HUES48 (cell line): ENCODE measurements at regions not wholly inside any gene's neighbourhood (a gene's known extent, or its start where the extent isn't known, plus 50 kb on each side); places are given as distances from the start of the nearest gene placed in this dataset.
"Not testable (repeated sequence)": the region's sequence is repeated elsewhere in the genome, so short reads cannot be mapped to it uniquely, and the experiment has no call there.

Experiments used
- H3K27ac ChIP-seq: one replicate; pipeline ENCODE4 v1.7.0; 2013; ENCODE audit warnings: low read depth, low read length, inconsistent platforms
- H3K27me3 ChIP-seq: 2 replicates; pipeline ENCODE4 v1.6.1; 2013; ENCODE audit warnings: mild to moderate bottlenecking, low read length; ENCODE audit not compliant: control insufficient read depth, insufficient read depth
- H3K36me3 ChIP-seq: 2 replicates; pipeline ENCODE4 v1.6.1; 2013; ENCODE audit warnings: low read length; ENCODE audit not compliant: control insufficient read depth, insufficient read depth
- H3K4me1 ChIP-seq: 2 replicates; pipeline ENCODE4 v1.6.1; 2013; ENCODE audit warnings: mild to moderate bottlenecking, low read length; ENCODE audit not compliant: control insufficient read depth, insufficient read depth
- H3K4me3 ChIP-seq: 2 replicates; pipeline ENCODE4 v1.5.1; 2013; ENCODE audit warnings: mild to moderate bottlenecking, low read depth, low read length
- H3K9ac ChIP-seq: 2 replicates; pipeline ENCODE4 v1.6.1; 2013; ENCODE audit warnings: mild to moderate bottlenecking, low read depth, low read length, moderate library complexity
- H3K9me3 ChIP-seq: 2 replicates; pipeline ENCODE4 v1.6.1; 2013; ENCODE audit warnings: low read length; ENCODE audit not compliant: control insufficient read depth, insufficient read depth

DNA sequence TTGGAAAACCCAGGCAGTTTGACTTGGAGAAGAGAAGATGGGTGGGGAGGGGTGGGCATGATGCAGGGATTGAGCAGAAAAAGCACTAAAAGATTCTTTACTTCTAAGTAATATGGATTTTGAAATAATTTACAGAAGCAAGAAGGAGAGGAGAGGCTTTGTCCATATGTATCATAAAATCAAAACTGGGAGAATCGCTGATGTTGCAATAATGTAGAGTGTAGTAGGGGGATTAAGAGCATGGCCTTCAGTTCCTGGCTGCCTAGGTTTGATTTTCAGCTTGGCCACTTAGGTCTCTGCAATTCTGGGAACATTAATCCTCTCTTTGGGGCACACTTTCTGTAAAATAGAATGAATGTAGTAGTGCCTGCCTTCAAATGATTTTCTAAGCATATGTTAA, 1760.4 kb upstream of the CELF4 start:
- H3K27ac ChIP-seq = no peak overlapping the region
- H3K9me3 ChIP-seq = no peaks in the 10 kb centered on the region
- no peaks in the 10 kb centered on the region for H3K27me3 ChIP-seq
- H3K4me3 ChIP-seq = no peak overlapping the region
- peaks cover 5% of the 10 kb centered on the region; the same call in 1 of the 2 replicates for H3K4me1 ChIP-seq
- no peaks in the 10 kb centered on the region for H3K36me3 ChIP-seq
- H3K9ac ChIP-seq = no peak overlapping the region

DNA sequence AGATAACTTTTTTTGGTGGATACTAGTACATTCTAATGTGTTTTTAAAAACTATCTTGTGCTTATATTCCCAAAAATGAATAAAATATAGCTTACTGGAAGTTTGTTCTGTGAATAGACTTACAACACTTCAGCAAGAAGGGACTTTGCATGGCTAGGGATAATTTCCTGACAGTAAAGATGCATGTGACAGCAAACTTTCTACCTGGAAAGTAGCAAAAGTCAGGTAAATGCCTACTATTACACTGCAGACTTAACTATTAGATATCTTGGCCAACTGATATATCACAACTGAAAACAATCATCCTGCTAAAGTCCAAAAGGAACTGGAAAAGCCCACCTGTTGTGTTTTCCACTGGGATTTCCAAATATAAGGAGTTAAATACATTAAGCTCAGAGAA, 1753.5 kb upstream of the CELF4 start:
- H3K36me3 ChIP-seq = no peaks in the 10 kb centered on the region
- H3K9ac ChIP-seq = no peak overlapping the region
- H3K4me3 ChIP-seq = no peak overlapping the region
- no peak overlapping the region for H3K27ac ChIP-seq
- no peaks in the 10 kb centered on the region for H3K9me3 ChIP-seq
- H3K4me1 ChIP-seq = peaks cover 10% of the 10 kb centered on the region; the same call in 1 of the 2 replicates
- H3K27me3 ChIP-seq = no peaks in the 10 kb centered on the region

DNA sequence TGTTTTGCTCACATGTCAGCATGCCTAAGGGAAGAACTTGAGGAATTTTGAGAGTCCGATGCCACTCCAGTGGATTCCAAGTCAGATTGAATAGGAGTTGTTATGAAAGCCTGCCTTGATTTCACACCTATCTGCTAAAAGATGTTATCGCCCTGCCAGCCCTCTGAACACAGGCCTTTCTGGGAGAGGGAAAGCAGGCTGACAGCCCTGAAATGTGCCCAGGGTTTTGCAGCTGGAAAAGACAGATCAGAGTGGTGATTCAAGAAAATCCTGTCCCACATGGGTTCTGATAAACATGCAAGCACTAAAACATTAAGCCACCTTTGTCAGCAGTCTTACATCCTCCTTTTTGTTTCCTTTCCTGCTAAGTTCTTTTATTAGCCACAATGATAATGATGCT, 1752.9 kb upstream of the CELF4 start:
- Histone ChIP-seq H3K36me3 (no peaks in the 10 kb centered on the region), H3K27ac (no peak overlapping the region), H3K9me3 (no peaks in the 10 kb centered on the region), H3K4me1 (peaks cover 14% of the 10 kb centered on the region; the same call in 1 of the 2 replicates), H3K4me3 (no peak overlapping the region), H3K9ac (no peak overlapping the region), H3K27me3 (no peaks in the 10 kb centered on the region)

DNA sequence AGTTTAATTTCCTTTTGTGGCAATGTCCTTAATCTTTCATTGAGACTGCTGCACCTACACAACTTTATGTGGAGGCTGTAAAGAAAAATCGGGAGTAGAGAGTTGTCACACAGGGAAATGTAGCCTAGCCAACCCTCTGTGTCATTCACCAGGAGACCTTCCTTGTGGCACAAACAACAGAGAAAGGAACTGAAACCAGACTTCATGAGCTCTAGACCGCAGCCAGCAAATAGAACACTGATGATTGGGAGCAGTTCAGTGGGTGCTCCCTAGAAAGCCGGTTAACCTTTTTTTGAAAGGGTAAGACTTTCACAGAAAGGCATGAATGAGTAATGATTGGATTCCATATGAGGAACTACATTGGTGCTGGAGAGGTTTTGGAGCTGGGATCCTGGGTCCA, 1752.4 kb upstream of the CELF4 start:
- Histone ChIP-seq H3K4me3 (no peak overlapping the region), H3K4me1 (peaks cover 17% of the 10 kb centered on the region; the same call in 1 of the 2 replicates), H3K36me3 (no peaks in the 10 kb centered on the region), H3K27ac (no peak overlapping the region), H3K9ac (no peak overlapping the region), H3K9me3 (no peaks in the 10 kb centered on the region), H3K27me3 (no peaks in the 10 kb centered on the region)

DNA sequence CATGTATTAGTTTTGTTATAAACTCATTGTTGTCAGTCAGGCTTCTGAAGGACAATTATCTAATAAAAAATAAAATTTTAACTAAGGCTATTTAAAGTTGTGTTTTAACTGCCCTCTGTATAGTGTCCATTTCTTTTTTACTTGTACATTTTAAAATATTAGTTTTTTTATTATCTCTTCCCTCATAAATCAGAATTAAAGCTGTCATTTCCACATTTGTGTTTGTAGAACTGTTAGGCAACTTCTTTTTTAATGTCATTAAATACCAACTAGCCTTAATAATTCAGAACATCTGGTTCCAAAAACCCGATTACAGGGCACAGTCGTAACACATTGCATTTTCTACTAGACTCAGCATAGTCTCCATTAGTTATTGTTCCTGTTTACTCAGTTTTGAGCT, 1749.0 kb upstream of the CELF4 start:
- peaks cover 7% of the 10 kb centered on the region; the same call in 1 of the 2 replicates for H3K4me1 ChIP-seq
- H3K27me3 ChIP-seq = no peaks in the 10 kb centered on the region
- no peaks in the 10 kb centered on the region for H3K36me3 ChIP-seq
- H3K9ac ChIP-seq = no peak overlapping the region
- no peak overlapping the region for H3K27ac ChIP-seq
- peaks cover 2% of the 10 kb centered on the region; the same call in 1 of the 2 replicates for H3K9me3 ChIP-seq
- no peak overlapping the region for H3K4me3 ChIP-seq

DNA sequence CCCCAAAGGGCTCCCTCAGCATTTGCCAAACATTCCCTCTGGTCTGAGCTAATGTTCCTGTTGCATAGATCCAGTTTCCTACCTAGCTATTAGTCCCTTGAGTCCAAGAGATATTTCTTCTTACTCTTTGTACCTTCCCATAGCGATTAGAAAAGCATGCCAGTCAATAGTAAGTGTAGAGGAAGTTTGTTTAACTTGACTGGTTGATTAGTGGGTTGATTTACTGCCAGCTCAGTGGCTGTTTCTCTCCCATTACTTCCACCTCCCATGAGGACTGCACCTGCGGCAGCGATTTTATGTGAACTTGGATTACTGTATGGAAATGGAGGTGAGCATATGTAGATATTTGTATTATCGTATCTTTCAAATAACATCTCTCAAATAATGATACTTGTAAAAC, 1748.4 kb upstream of the CELF4 start:
- H3K9ac ChIP-seq = no peak overlapping the region
- peaks cover 7% of the 10 kb centered on the region; the same call in 1 of the 2 replicates for H3K4me1 ChIP-seq
- no peaks in the 10 kb centered on the region for H3K36me3 ChIP-seq
- no peak overlapping the region for H3K4me3 ChIP-seq
- no peak overlapping the region for H3K27ac ChIP-seq
- H3K9me3 ChIP-seq = peaks cover 5% of the 10 kb centered on the region
- no peaks in the 10 kb centered on the region for H3K27me3 ChIP-seq

DNA sequence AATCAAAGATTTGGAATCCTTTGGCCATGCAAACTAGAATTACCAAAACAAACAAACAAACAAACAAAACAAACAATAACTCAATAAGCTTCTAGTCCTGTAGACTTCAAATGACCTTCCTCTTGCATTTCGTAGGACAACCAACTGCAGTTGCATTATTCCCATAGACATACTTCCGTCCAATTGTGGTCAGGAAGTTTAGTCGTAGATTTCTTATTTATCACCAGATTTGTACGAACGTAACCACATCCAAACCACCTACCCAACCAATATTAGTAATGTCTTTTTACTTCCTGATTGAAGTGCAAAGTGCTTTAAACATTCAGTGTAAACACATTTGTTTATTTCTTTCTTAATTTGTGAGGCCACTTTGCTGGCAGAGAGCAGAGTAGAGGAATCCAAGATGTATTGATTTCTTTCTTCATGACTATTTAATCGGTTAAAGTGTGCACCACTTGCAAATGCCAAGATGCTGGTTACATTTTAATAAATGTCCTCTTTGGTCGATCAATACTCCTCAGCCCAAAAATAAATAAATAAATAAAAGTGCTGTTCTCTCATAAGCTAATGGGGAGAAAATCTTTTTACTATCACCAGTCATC, 1745.6 kb upstream of the CELF4 start:
- Histone ChIP-seq H3K4me3 (no peak overlapping the region), H3K36me3 (no peaks in the 10 kb centered on the region), H3K9ac (no peak overlapping the region), H3K9me3 (peaks cover 11% of the 10 kb centered on the region), H3K4me1 (peaks cover 7% of the 10 kb centered on the region; the same call in 1 of the 2 replicates), H3K27ac (no peak overlapping the region), H3K27me3 (no peaks in the 10 kb centered on the region)

DNA sequence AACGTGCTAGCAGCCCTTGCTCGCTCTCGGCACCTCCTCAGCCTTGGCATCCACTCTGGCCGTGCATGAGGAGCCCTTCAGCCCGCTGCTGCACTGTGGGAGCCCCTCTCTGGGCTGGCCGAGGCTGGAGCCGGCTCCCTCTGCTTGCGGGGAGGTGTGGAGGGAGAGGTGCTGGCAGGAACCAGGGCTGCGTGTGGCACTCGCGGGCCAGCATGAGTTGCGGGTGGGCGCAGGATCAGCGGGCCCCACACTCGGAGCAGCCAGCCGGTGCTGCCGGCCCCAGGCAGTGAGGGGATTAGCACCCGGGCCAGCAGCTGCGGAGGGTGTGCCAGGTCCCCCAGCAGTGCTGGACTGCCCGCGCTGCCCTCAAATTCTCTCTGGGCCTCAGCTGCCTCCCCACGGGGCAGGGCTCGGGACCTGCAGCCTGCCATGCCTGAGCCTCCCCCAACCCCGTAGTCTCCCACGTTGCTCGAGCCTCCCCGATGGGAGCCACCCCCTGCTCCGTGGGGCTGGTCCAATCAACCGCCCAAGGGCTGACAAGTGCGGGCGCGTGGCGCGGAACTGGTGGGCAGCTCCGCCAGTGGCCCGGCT, 1743.4 kb upstream of the CELF4 start:
- H3K36me3 ChIP-seq, H3K9ac ChIP-seq, H3K4me3 ChIP-seq, H3K27me3 ChIP-seq, H3K4me1 ChIP-seq, H3K27ac ChIP-seq: not testable (repeated sequence)
- peaks cover 11% of the 10 kb centered on the region for H3K9me3 ChIP-seq

DNA sequence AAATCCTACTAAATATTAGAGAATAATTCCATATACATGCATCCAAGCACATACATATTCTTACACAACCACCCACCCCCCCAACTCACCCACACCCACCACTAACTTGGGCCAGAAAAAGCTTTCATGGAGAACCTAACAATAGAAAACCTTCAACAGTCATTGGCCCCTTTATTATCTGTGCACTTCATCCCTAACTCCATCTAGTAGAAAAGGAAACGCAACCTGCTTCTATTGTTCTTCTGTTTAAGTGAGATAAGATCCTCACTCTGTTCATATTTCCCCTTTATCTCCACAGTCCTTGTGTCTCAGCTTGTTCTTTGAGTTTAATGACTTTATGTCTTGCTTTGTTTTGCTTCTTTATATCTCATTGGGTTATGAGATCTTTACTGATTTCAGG, 1740.2 kb upstream of the CELF4 start:
- Histone ChIP-seq H3K4me1 (no peaks in the 10 kb centered on the region), H3K4me3 (no peak overlapping the region), H3K27me3 (no peaks in the 10 kb centered on the region), H3K36me3 (no peaks in the 10 kb centered on the region), H3K27ac (no peak overlapping the region), H3K9ac (no peak overlapping the region), H3K9me3 (peaks cover 14% of the 10 kb centered on the region)

DNA sequence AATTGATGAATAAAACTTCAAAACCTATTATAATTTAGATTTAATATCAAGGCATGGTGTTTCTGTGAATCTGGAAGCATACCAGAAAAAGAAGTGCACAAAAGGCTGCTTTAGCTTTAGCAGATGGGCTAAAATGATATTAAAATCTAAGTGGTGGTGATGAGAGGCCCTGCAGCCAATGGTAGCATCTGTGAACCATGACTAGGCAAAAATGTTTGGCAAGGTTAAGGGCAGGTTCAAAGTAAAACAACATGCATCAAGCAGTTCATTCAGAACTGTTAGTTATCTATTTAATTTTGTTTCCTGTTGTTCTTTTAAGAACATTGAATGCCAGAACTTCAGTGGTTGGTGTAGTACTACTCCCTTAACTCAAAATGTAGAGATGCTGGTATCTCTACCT, 1736.9 kb upstream of the CELF4 start:
- Histone ChIP-seq H3K9ac (no peak overlapping the region), H3K36me3 (no peaks in the 10 kb centered on the region), H3K4me1 (peaks cover 5% of the 10 kb centered on the region; the same call in 1 of the 2 replicates), H3K4me3 (no peak overlapping the region), H3K27ac (no peak overlapping the region), H3K9me3 (0 out of 2 replicates have a peak, but pooled peaks cover 3% of the 10 kb centered on the region), H3K27me3 (no peaks in the 10 kb centered on the region)

DNA sequence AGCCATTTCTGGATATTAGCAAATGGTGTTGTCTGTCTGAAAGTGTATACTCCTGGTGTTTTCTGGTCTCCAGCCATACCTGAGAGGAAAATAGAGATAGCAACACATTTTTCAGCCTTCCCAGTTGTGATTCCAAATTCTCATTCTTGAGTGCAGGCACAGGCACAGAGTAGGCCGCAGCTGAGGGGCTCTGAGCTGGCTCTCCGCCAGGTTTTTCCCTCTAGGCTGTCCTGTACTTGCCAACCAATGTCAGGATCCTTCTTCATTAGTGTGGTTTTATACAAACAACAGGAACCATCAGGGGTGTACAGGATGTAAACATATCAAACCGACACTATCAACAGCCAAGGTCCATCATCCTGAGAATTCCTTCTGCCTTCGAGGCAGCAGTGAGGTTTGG, 1733.6 kb upstream of the CELF4 start:
- Histone ChIP-seq H3K4me3 (no peak overlapping the region), H3K36me3 (no peaks in the 10 kb centered on the region), H3K27ac (no peak overlapping the region), H3K27me3 (no peaks in the 10 kb centered on the region), H3K4me1 (peaks cover 5% of the 10 kb centered on the region; the same call in 1 of the 2 replicates), H3K9ac (no peak overlapping the region), H3K9me3 (0 out of 2 replicates have a peak, but pooled peaks cover 3% of the 10 kb centered on the region)
